Testis (tissue), 2 donors: ENCODE measurements at regions not wholly inside any gene's neighbourhood (a gene's known extent, or its start where the extent isn't known, plus 50 kb on each side); places are given as distances from the start of the nearest gene placed in this dataset.

Experiments
- DNase-seq: peaks from one replicate; pipeline ENCODE4 v3.0.0-alpha.2; 2019
- H3K27ac ChIP-seq, 2 donors: fragments of 200-600 bp; sonication (generic); one replicate each; pipeline ENCODE4 v1.5.1; 2019
- H3K27me3 ChIP-seq: fragments of 200-600 bp; sonication (generic); one replicate; pipeline ENCODE4 v1.5.1; 2019
- H3K36me3 ChIP-seq: fragments of 200-600 bp; sonication (generic); one replicate; pipeline ENCODE4 v1.5.1; 2017; ENCODE audit warnings: low read depth; ENCODE audit errors: missing control alignments
- H3K4me1 ChIP-seq: fragments of 200-600 bp; sonication (generic); one replicate; pipeline ENCODE4 v1.5.1; 2019
- H3K4me3 ChIP-seq, 2 donors: fragments of 200-600 bp; sonication (generic); one replicate each; pipeline ENCODE4 v1.5.1; 2017 to 2019
- H3K9me3 ChIP-seq: fragments of 200-600 bp; sonication (generic); one replicate; pipeline ENCODE4 v1.5.1; 2017
- POLR2A ChIP-seq: fragments of 450-650 bp; IDR thresholded peaks from one replicate; pipeline ENCODE4 v1.6.1; 2017; ENCODE audit warnings: antibody characterized with exemption, mild to moderate bottlenecking, moderate library complexity
- WGBS, 2 donors: methylation state at CpG; one replicate each; pipeline ENCODE4 v1.1.5; 2018; 5-methylcytosine and 5-hydroxymethylcytosine counted together
- intact Hi-C: fragments of 100-400 bp; cut with DNase I; formaldehyde crosslinking; loops from one replicate; pipeline ENCODE4 v1.15.1; 2023; ENCODE audit warnings: low total_unique reads
- TF ChIP-seq, protein P1 (sequence below), 3 experiments: fragments of 450-650 bp in 2 of 3; fragments of 200-600 bp in 1 of 3; sonication (generic) in 1 of 3; IDR thresholded peaks; one replicate each; pipeline ENCODE4 v1.5.1; 2016 to 2019; ENCODE audit warnings: antibody characterized with exemption in 3 of 3, mild to moderate bottlenecking in 2 of 3, moderate library complexity in 1 of 3

- no peak overlapping the region for H3K4me3 ChIP-seq
Measured at GRCh38 chr20:52921340-52921739, 50.8 kb upstream of the TSHZ2 start.

GRCh38 chr20:52918311-52918710, 53.8 kb upstream of the TSHZ2 start:
- H3K9me3 ChIP-seq: no peaks in the 10 kb centered on the region
- no peak overlapping the region for H3K27ac ChIP-seq
- DNase-seq: no peak
- H3K4me1 ChIP-seq: no peaks in the 10 kb centered on the region
- H3K27me3 ChIP-seq: no peaks in the 10 kb centered on the region
- no peaks in the 10 kb centered on the region for H3K36me3 ChIP-seq
- no peak overlapping the region for H3K4me3 ChIP-seq
- 77 to 96% methylated on average over 1 of the region's 1 CpG for WGBS, 2 donors
- intact Hi-C loops: no loop called here
- TF ChIP-seq, protein P1, sequence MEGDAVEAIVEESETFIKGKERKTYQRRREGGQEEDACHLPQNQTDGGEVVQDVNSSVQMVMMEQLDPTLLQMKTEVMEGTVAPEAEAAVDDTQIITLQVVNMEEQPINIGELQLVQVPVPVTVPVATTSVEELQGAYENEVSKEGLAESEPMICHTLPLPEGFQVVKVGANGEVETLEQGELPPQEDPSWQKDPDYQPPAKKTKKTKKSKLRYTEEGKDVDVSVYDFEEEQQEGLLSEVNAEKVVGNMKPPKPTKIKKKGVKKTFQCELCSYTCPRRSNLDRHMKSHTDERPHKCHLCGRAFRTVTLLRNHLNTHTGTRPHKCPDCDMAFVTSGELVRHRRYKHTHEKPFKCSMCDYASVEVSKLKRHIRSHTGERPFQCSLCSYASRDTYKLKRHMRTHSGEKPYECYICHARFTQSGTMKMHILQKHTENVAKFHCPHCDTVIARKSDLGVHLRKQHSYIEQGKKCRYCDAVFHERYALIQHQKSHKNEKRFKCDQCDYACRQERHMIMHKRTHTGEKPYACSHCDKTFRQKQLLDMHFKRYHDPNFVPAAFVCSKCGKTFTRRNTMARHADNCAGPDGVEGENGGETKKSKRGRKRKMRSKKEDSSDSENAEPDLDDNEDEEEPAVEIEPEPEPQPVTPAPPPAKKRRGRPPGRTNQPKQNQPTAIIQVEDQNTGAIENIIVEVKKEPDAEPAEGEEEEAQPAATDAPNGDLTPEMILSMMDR (IDR thresholded peaks at IDR 0.05): no peak
- TF ChIP-seq POLR2A: no peak

More at GRCh38 chr20:52921340-52921739, 50.8 kb upstream of the TSHZ2 start:
- intact Hi-C loops: no loop called here
- Histone ChIP-seq H3K36me3 (no peaks in the 10 kb centered on the region), H3K9me3 (no peaks in the 10 kb centered on the region), H3K4me1 (no peaks in the 10 kb centered on the region), H3K27ac (no peak overlapping the region), H3K27me3 (no peaks in the 10 kb centered on the region)
- DNase-seq: no peak
- TF ChIP-seq POLR2A: no peak
- TF ChIP-seq, protein P1 (IDR thresholded peaks at IDR 0.05): no peak
- WGBS, 2 donors: 69 to 79% methylated on average over 8 of the region's 8 CpGs

DNA sequence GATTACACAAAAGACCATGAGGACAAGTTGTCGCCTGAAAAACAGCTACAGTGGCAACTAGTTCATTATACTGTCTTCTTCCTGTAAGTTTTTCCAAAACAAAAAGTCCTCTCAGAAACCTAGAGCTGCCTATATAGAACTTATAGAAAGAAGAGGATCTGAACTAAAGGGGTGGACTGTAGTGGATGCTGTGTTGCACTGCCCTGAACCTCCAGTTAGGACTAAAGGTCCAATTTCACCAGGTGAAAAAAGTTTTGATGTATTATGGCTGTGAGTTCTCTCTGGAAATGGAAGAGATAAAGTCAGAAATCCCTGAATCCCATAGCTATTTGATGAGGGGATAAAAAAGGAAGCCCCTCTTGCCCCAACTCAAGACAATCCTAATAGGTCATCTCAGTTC, 56.6 kb upstream of the TSHZ2 start:
- TF ChIP-seq, protein P1 (IDR thresholded peaks at IDR 0.05): no peak
- no peak for TF ChIP-seq POLR2A
- intact Hi-C loops: no loop called here
- Histone ChIP-seq H3K4me1 (no peaks in the 10 kb centered on the region), H3K36me3 (no peaks in the 10 kb centered on the region), H3K4me3 (no peak overlapping the region), H3K27me3 (no peaks in the 10 kb centered on the region), H3K9me3 (no peaks in the 10 kb centered on the region), H3K27ac (no peak overlapping the region)
- no peak for DNase-seq
- 95 to 96% methylated on average over 1 of the region's 1 CpG for WGBS, 2 donors

GRCh38 chr20:52914870-52915269, 57.3 kb upstream of the TSHZ2 start:
- Histone ChIP-seq H3K4me1 (no peaks in the 10 kb centered on the region), H3K4me3 (no peak overlapping the region), H3K27ac (no peak overlapping the region), H3K36me3 (no peaks in the 10 kb centered on the region), H3K27me3 (no peaks in the 10 kb centered on the region), H3K9me3 (no peaks in the 10 kb centered on the region)
- intact Hi-C loops: no loop called here
- DNase-seq: no peak
- TF ChIP-seq, protein P1 (IDR thresholded peaks at IDR 0.05): no peak
- no peak for TF ChIP-seq POLR2A
- WGBS, 2 donors: 91% methylated on average over 2 of the region's 2 CpGs

- H3K9me3 ChIP-seq: no peaks in the 10 kb centered on the region
- no peaks in the 10 kb centered on the region for H3K27me3 ChIP-seq
- 66 to 73% methylated on average over 3 of the region's 3 CpGs for WGBS, 2 donors
- no peaks in the 10 kb centered on the region for H3K4me1 ChIP-seq
- H3K36me3 ChIP-seq: no peaks in the 10 kb centered on the region
- no peak for DNase-seq
- H3K27ac ChIP-seq: no peak overlapping the region
- no peak overlapping the region for H3K4me3 ChIP-seq
- TF ChIP-seq, protein P1 (IDR thresholded peaks at IDR 0.05): no peak
- TF ChIP-seq POLR2A: no peak
- intact Hi-C loops: no loop called here
Measured at GRCh38 chr20:52913650-52914387, 58.3 kb upstream of the TSHZ2 start.
